ENCODE measurements at regions not wholly inside any gene's neighbourhood (a gene's known extent, or its start where the extent isn't known, plus 50 kb on each side); places are given as distances from the start of the nearest gene placed in this dataset.

DNA sequence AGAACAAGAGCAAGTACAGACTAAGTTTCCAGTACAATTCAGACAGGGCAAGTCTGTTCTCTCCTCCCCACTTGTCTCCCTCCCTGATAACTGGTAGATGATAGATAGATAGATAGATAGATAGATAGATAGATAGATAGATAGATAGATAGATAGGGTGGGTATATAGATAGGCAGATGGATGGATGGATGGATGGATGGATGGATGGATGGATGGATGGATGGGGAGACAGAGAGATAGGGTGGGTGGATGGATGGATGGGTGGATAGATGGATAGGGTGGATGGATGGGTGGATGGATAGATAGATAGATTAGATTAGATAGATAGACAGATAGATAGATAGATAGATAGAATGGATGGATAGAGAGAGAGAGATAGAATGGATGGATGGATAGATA lies 152.8 kb upstream of the MKLN1 start:
- TF ChIP-seq, protein P1, sequence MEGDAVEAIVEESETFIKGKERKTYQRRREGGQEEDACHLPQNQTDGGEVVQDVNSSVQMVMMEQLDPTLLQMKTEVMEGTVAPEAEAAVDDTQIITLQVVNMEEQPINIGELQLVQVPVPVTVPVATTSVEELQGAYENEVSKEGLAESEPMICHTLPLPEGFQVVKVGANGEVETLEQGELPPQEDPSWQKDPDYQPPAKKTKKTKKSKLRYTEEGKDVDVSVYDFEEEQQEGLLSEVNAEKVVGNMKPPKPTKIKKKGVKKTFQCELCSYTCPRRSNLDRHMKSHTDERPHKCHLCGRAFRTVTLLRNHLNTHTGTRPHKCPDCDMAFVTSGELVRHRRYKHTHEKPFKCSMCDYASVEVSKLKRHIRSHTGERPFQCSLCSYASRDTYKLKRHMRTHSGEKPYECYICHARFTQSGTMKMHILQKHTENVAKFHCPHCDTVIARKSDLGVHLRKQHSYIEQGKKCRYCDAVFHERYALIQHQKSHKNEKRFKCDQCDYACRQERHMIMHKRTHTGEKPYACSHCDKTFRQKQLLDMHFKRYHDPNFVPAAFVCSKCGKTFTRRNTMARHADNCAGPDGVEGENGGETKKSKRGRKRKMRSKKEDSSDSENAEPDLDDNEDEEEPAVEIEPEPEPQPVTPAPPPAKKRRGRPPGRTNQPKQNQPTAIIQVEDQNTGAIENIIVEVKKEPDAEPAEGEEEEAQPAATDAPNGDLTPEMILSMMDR (conservative IDR thresholded peaks at IDR 0.05 in 1 of 2, IDR thresholded peaks at IDR 0.05 in 1 of 2; ENCODE audit: extremely low read depth in 1 of 2, insufficient read depth in 1 of 2, low read depth in 1 of 2, low read length in 2 of 2), result no peak
- no peak for TF ChIP-seq EZH2 (IDR thresholded peaks at IDR 0.05; ENCODE audit: borderline replicate concordance, low read length)

Measured in mammary epithelial cell (primary cell).